Esophagus squamous epithelium (tissue), 4 donors: ENCODE measurements at regions not wholly inside any gene's neighbourhood (a gene's known extent, or its start where the extent isn't known, plus 50 kb on each side); places are given as distances from the start of the nearest gene placed in this dataset.

ENCODE experiments used
- POLR2A ChIP-seq, 4 donors: fragments of 450-650 bp; IDR thresholded peaks; one replicate each; pipeline ENCODE4 v1.6.1; 2017; ENCODE audit warnings: antibody characterized with exemption in 4 of 4, mild to moderate bottlenecking in 4 of 4, moderate library complexity in 3 of 4
- TF ChIP-seq, protein P1 (sequence below), 6 experiments: fragments of 450-650 bp in 4 of 6; fragments of 200-600 bp in 2 of 6; sonication (generic) in 2 of 6; IDR thresholded peaks; one replicate each; pipeline ENCODE4 v1.5.1; 2016 to 2019; ENCODE audit warnings: antibody characterized with exemption in 6 of 6, mild to moderate bottlenecking in 4 of 6, moderate library complexity in 4 of 6

GRCh38 chr1:222097588-222097987, 355.7 kb upstream of the DUSP10 start:
- TF ChIP-seq, protein P1, sequence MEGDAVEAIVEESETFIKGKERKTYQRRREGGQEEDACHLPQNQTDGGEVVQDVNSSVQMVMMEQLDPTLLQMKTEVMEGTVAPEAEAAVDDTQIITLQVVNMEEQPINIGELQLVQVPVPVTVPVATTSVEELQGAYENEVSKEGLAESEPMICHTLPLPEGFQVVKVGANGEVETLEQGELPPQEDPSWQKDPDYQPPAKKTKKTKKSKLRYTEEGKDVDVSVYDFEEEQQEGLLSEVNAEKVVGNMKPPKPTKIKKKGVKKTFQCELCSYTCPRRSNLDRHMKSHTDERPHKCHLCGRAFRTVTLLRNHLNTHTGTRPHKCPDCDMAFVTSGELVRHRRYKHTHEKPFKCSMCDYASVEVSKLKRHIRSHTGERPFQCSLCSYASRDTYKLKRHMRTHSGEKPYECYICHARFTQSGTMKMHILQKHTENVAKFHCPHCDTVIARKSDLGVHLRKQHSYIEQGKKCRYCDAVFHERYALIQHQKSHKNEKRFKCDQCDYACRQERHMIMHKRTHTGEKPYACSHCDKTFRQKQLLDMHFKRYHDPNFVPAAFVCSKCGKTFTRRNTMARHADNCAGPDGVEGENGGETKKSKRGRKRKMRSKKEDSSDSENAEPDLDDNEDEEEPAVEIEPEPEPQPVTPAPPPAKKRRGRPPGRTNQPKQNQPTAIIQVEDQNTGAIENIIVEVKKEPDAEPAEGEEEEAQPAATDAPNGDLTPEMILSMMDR (IDR thresholded peaks at IDR 0.05) = no peak
- no peak for TF ChIP-seq POLR2A (IDR thresholded peaks at IDR 0.05)
